ENCODE measurements at regions not wholly inside any gene's neighbourhood (a gene's known extent, or its start where the extent isn't known, plus 50 kb on each side); places are given as distances from the start of the nearest gene placed in this dataset.
"Not testable (repeated sequence)": the region's sequence is repeated elsewhere in the genome, so short reads cannot be mapped to it uniquely, and the experiment has no call there.

DNA sequence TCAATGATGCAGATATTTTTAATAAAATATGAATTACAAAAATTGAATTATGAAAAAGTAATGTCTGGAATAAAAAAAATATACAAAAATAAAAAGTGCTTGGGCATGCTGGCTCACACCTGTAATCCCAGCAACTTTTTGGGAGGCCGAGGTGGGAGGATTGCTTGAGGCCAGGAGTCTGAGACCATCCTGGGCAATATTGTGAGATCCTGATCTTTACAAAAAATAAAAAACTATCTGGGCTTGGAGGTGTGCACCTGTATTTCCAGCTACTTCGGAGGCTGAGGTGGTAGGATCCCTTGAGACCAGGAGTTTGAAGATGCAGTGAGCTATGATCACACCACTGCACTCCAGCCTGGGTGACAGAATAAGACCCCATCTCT lies 141.8 kb downstream of the NPIPB5 start:
- no peak overlapping the region for H3K4me3 ChIP-seq (ENCODE audit: low read length)
- DNase-seq (ENCODE audit: low read depth) = no peak
- TF ChIP-seq, protein P1, sequence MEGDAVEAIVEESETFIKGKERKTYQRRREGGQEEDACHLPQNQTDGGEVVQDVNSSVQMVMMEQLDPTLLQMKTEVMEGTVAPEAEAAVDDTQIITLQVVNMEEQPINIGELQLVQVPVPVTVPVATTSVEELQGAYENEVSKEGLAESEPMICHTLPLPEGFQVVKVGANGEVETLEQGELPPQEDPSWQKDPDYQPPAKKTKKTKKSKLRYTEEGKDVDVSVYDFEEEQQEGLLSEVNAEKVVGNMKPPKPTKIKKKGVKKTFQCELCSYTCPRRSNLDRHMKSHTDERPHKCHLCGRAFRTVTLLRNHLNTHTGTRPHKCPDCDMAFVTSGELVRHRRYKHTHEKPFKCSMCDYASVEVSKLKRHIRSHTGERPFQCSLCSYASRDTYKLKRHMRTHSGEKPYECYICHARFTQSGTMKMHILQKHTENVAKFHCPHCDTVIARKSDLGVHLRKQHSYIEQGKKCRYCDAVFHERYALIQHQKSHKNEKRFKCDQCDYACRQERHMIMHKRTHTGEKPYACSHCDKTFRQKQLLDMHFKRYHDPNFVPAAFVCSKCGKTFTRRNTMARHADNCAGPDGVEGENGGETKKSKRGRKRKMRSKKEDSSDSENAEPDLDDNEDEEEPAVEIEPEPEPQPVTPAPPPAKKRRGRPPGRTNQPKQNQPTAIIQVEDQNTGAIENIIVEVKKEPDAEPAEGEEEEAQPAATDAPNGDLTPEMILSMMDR (conservative IDR thresholded peaks at IDR 0.05; ENCODE audit: low read depth, low read length) = no peak

- TF ChIP-seq, protein P1 (conservative IDR thresholded peaks at IDR 0.05; ENCODE audit: low read depth, low read length) = no peak
- DNase-seq (ENCODE audit: low read depth) = no peak
- H3K4me3 ChIP-seq (ENCODE audit: low read length) = no peak overlapping the region
These were observed 143.2 kb downstream of the NPIPB5 start for GRCh38 chr16:22653876-22654275.

DNA sequence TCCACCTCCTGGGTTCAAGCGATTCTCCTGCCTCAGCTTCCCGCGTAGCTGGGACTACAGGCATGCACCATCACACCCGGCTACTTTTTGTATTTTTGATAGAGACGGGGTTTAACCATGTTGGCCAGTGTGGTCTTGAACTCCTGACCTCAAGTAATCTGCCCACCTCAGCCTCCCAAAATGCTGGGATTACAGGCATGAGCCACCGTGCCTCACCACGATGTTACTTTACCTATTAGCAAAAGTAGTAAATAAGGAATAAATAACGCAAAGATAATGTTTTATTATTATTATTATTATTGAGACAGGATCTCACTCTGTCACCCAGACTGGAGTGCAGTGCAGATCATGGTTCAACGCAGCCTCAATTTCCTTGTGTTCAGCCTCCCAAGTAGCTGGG lies 145.9 kb downstream of the NPIPB5 start:
- DNase-seq (ENCODE audit: low read depth); H3K4me3 ChIP-seq (ENCODE audit: low read length): not testable (repeated sequence)

DNA sequence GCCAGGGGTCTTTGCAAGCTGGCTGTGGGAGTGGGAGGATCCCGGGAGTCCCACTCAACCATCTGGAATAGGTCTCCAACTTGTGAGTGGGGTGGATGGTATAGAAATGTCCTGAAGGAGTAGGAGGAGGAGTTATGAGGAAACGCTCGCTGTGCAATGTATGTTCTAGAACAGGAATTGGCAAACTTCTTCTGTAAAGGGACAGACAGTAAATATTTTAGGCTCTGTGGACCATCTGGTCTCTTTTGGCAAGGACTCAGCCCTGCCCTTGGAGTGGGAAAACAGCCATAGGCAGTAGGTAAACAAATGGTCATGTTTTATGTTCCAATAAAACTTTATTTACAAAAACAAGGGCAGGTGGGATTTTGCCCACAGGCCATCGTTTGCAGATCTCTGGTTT lies 149.2 kb downstream of the NPIPB5 start:
- TF ChIP-seq, protein P1 (conservative IDR thresholded peaks at IDR 0.05; ENCODE audit: low read depth, low read length) = no peak
- no peak for DNase-seq (ENCODE audit: low read depth)
- H3K4me3 ChIP-seq (ENCODE audit: low read length) = no peak overlapping the region

DNA sequence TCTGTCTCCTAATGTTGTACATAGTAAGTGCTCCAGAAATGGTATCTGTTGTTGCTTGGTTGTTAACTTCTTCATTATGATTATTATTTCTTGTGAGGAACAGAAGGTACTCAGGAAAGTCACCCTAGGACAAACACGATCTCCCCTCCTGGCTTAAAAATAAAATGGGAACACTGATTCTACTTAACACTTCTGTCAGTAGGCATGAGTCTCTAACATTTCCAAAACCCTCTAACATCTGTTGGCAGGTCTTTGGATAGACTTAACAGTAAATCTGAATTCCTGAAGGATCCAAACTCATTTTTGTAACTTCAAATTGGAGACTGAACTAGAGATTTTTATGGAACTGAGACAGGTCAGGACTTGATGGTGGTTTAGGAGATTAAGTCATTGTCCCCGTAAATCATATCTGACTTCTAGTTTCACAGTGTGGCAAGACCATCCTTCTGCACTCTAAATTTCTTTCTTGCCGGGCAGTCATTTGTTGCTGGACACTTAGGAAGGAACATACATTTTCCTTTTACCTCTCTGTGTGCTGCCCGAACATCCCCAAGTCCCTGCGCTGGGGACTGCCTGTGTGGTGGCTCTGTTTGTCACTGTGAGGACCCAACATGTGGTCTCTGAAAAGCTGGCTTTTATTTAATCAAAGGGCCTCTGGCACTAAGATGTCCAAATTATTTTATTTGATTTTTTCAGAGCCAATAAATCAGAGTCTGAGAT lies 149.9 kb downstream of the NPIPB5 start:
- H3K4me3 ChIP-seq (ENCODE audit: low read length) = no peak overlapping the region
- TF ChIP-seq, protein P1 (conservative IDR thresholded peaks at IDR 0.05; ENCODE audit: low read depth, low read length) = no peak
- no peak for DNase-seq (ENCODE audit: low read depth)

DNA sequence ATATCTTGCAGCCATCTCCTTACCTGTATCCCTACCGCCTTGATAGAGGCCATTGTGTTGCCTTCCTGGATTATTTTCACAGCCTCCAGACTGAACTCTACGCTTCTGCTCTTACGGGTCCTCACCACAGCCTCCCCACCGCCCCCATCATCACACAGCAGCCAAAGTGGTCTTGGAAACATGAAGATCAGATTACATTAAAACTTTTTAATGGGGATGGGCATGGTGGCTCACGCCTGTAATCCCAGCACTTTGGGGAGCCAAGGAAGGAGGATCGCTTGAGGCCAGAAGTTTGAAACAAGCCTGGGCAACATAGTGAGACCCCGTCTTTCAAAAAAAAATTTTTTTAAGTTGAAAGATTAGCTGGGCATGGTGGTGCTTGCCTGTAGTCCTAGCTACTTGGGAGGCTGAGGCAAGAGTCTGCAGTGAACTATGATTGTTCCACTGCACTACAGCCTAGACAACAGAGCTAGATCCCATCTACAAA lies 150.5 kb downstream of the NPIPB5 start:
- TF ChIP-seq, protein P1 (conservative IDR thresholded peaks at IDR 0.05; ENCODE audit: low read depth, low read length) = no peak
- H3K4me3 ChIP-seq (ENCODE audit: low read length) = no peak overlapping the region

DNA sequence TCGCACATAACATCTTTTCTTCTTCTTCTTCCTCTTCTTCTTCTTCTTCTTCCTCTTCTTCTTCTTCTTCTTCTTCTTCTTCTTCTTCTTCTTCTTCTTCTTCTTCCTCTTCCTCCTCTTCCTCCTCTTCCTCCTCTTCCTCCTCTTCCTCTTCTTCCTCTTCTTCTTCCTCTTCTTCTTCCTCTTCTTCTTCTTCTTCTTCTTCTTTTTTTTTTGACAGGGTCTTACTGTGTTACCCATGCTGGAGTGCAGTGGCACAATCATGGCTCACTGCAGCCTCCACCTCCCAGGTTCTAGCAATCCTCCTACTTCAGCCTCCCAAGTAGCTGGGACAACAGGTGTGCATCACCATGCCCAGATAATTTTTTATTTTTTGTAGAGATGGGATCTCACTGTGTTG lies 151.0 kb upstream of the HS3ST2 start:
- not testable (repeated sequence) for H3K4me3 ChIP-seq (ENCODE audit: low read length); DNase-seq (ENCODE audit: low read depth)

More for the DNA sequence above, 150.5 kb downstream of the NPIPB5 start:
- DNase-seq (ENCODE audit: low read depth) = no peak

GRCh38 chr16:22663389-22664064 lies 150.4 kb upstream of the HS3ST2 start:
- DNase-seq (ENCODE audit: low read depth) = no peak
- TF ChIP-seq, protein P1 (conservative IDR thresholded peaks at IDR 0.05; ENCODE audit: low read depth, low read length) = no peak
- no peak overlapping the region for H3K4me3 ChIP-seq (ENCODE audit: low read length)

Measured in retinal pigment epithelial cell (primary cell).